OCI-LY3 (cell line): ENCODE measurements at regions not wholly inside any gene's neighbourhood (a gene's known extent, or its start where the extent isn't known, plus 50 kb on each side); places are given as distances from the start of the nearest gene placed in this dataset.

Experiments used
- H2AFZ ChIP-seq: fragments of 200-600, 300-600 bp; shearing (Covaris generic); 2 replicates; pipeline ENCODE4 v1.6.0; 2014; ENCODE audit warnings: antibody characterized with exemption, low read depth, low read length
- H3K27ac ChIP-seq: fragments of 200-600, 300-600 bp; sonication (generic); 2 replicates; pipeline ENCODE4 v1.5.1; 2014; ENCODE audit warnings: mild to moderate bottlenecking, low read length, moderate library complexity, mixed read lengths
- H3K27me3 ChIP-seq: fragments of 200-600, 300-600 bp; sonication (generic); 2 replicates; pipeline ENCODE4 v1.6.1; 2014; ENCODE audit warnings: low read depth, low read length, mixed read lengths
- H3K36me3 ChIP-seq: fragments of 200-600, 300-600 bp; sonication (generic); replicated peaks from 2 replicates; pipeline ENCODE3; 2014; ENCODE audit warnings: low read depth, low read length, mixed read lengths
- H3K4me1 ChIP-seq: fragments of 300-600, 200-600 bp; sonication (generic); 2 replicates; pipeline ENCODE4 v1.6.1; 2014; ENCODE audit warnings: low read length, mixed read lengths
- H3K4me2 ChIP-seq: fragments of 200-600, 300-600 bp; sonication (generic); 2 replicates; pipeline ENCODE4 v1.6.1; 2014; ENCODE audit warnings: low read length, mixed read lengths
- H3K4me3 ChIP-seq: fragments of 300-600, 200-600 bp; sonication (generic); 2 replicates; pipeline ENCODE4 v1.5.1; 2014; ENCODE audit warnings: antibody characterized with exemption, mild to moderate bottlenecking, low read length, moderate library complexity
- H3K79me2 ChIP-seq: fragments of 300-600, 200-600 bp; shearing (Covaris generic); 2 replicates; pipeline ENCODE4 v1.6.1; 2014; ENCODE audit warnings: mild to moderate bottlenecking, low read length, mixed read lengths
- H3K9ac ChIP-seq: fragments of 300-600, 200-600 bp; shearing (Covaris generic); 2 replicates; pipeline ENCODE4 v1.6.0; 2014; ENCODE audit warnings: mild to moderate bottlenecking, low read length, moderate library complexity
- H3K9me3 ChIP-seq: fragments of 200-600, 300-600 bp; shearing (Covaris generic); 2 replicates; pipeline ENCODE4 v1.6.1; 2014; ENCODE audit warnings: low read length, mixed read lengths; ENCODE audit not compliant: insufficient read depth
- H4K20me1 ChIP-seq: fragments of 200-600, 300-600 bp; sonication (generic); 2 replicates; pipeline ENCODE4 v1.6.1; 2016; ENCODE audit warnings: low read length, mixed read lengths; ENCODE audit not compliant: insufficient read depth
- EZH2phosphoT487 ChIP-seq: fragments of 200-600 bp; shearing (Covaris generic); IDR thresholded peaks from 2 replicates; pipeline ENCODE4 v1.6.1; 2018; ENCODE audit warnings: antibody characterized with exemption, mixed run types, low read depth
- TF ChIP-seq, protein P1 (sequence below): fragments of 200-600, 300-600 bp; sonication (generic); IDR thresholded peaks from 2 replicates; pipeline ENCODE4 v1.5.1; 2014; ENCODE audit warnings: antibody characterized with exemption, low read length, low read depth

DNA sequence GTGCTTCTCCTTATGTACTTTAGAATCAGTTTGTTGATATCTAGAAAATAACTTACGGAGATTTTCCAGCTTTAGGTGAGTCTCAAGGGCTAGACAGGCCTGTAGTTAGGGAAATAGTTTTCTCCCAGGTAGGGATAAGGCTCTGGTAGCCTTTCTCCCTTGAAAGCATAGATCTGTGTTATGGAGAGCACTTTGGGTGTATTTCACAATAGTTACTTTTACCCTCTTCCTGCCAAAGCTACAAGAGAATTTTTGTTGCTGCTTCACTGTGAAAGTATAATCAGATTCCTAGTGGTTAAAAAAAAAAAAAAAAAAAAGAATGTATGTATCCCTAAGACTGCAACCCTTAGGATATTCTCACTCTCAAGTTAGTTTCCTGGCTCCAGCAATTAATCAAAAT lies 267.5 kb downstream of the PIK3C3 start:
- H4K20me1 ChIP-seq = no peaks in the 10 kb centered on the region
- no peak overlapping the region for H3K27ac ChIP-seq
- no peak overlapping the region for H2AFZ ChIP-seq
- no peaks in the 10 kb centered on the region for H3K4me1 ChIP-seq
- H3K36me3 ChIP-seq = no peaks in the 10 kb centered on the region
- peaks cover 6% of the 10 kb centered on the region; the same call in 1 of the 2 replicates for H3K9me3 ChIP-seq
- H3K79me2 ChIP-seq = no peaks in the 10 kb centered on the region
- no peak overlapping the region for H3K9ac ChIP-seq
- H3K4me2 ChIP-seq = no peak overlapping the region
- H3K4me3 ChIP-seq = no peak overlapping the region
- TF ChIP-seq EZH2phosphoT487 = no peak
- TF ChIP-seq, protein P1, sequence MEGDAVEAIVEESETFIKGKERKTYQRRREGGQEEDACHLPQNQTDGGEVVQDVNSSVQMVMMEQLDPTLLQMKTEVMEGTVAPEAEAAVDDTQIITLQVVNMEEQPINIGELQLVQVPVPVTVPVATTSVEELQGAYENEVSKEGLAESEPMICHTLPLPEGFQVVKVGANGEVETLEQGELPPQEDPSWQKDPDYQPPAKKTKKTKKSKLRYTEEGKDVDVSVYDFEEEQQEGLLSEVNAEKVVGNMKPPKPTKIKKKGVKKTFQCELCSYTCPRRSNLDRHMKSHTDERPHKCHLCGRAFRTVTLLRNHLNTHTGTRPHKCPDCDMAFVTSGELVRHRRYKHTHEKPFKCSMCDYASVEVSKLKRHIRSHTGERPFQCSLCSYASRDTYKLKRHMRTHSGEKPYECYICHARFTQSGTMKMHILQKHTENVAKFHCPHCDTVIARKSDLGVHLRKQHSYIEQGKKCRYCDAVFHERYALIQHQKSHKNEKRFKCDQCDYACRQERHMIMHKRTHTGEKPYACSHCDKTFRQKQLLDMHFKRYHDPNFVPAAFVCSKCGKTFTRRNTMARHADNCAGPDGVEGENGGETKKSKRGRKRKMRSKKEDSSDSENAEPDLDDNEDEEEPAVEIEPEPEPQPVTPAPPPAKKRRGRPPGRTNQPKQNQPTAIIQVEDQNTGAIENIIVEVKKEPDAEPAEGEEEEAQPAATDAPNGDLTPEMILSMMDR = no peak
- no peaks in the 10 kb centered on the region for H3K27me3 ChIP-seq

DNA sequence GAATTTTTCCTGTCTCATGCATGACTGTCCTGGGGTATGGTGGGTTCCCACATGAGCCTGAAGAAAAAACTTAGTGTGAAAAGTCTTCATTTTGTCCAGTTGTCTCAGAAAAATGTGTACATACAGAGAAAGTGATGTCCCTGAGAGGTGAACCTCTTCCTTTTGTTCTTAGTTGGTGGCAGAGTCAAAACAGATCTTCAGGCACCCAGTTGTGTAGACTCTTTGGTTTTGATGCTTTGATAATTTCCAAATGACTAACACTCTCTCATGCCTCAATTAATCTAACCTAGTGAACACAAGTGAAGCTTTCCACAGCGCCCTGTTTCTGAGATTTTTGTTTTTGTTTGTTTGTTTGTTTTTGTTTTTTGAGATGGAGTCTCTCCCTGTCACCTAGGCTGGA lies 273.5 kb downstream of the PIK3C3 start:
- TF ChIP-seq EZH2phosphoT487 = no peak
- TF ChIP-seq, protein P1 = no peak
- no peak overlapping the region for H3K9ac ChIP-seq
- H3K36me3 ChIP-seq = peaks cover 8% of the 10 kb centered on the region

DNA sequence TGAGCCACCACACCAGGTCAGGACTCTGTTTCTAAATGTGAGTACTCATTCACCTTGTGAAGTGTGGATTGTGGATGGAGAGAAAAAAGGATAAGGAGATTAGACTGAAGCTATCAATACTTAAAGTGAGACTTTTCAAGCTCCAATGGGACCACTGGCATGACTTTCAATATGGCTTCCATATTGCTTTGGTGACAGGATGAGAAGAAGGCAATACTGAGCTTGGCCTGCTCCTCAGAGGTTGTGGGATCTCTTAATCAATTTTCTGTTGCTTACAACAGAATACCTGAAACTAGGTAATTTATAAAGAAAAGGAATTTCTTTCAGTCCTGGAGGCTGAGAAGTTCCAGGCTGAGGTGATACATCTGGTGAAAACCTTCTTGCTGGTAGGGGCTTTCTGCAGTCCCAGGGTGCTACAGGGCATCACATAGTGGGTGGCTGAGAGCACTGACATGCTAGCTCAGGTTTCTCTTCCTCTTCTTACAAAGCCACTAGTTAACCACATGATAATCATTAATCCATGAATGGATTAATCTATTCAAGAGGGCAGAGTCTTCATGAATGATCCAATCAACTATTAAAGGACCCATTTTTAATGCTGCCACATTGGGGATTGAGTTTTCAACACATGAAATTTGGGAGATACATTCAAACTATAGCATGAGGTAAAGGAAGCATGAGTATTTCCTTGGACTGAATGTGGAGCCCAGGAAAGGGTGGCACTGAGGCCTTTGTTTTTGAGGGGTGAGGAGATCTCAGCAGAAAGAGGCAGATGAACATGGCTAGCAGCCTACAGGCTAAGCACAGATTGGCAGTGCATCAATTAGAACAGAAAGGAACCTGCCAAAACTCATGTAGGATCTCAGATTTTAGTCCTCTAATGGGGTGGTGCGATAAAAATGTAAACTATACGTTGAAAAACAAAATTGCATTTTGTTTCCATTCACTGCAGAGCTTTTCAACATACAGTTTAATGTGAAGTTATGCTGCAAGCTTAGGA lies 274.5 kb downstream of the PIK3C3 start:
- H3K36me3 ChIP-seq = peaks cover 8% of the 10 kb centered on the region
- 0 out of 2 replicates have a peak, but pooled peaks cover 3% of the 10 kb centered on the region for H3K9me3 ChIP-seq
- H2AFZ ChIP-seq = 0 out of 2 replicates have a peak overlapping the region, but pooled peaks have one; percentile 19
- peak overlapping the region; percentile 36 for H3K27ac ChIP-seq
- no peaks in the 10 kb centered on the region for H4K20me1 ChIP-seq
- TF ChIP-seq, protein P1 = peak; percentile 15; the same call in 1 of the 2 replicates
- no peak for TF ChIP-seq EZH2phosphoT487
- peak overlapping the region; percentile 20 for H3K4me2 ChIP-seq
- no peak overlapping the region for H3K4me3 ChIP-seq
- no peaks in the 10 kb centered on the region for H3K79me2 ChIP-seq
- peaks cover 21% of the 10 kb centered on the region for H3K4me1 ChIP-seq
- no peaks in the 10 kb centered on the region for H3K27me3 ChIP-seq
- H3K9ac ChIP-seq = no peak overlapping the region

More for the DNA sequence above, 273.5 kb downstream of the PIK3C3 start:
- 0 out of 2 replicates have a peak, but pooled peaks cover 3% of the 10 kb centered on the region for H3K9me3 ChIP-seq
- no peaks in the 10 kb centered on the region for H3K27me3 ChIP-seq
- H3K4me2 ChIP-seq = no peak overlapping the region
- no peak overlapping the region for H3K4me3 ChIP-seq
- no peak overlapping the region for H3K27ac ChIP-seq
- no peaks in the 10 kb centered on the region for H3K79me2 ChIP-seq
- H4K20me1 ChIP-seq = no peaks in the 10 kb centered on the region
- H2AFZ ChIP-seq = no peak overlapping the region
- peaks cover 21% of the 10 kb centered on the region for H3K4me1 ChIP-seq

DNA sequence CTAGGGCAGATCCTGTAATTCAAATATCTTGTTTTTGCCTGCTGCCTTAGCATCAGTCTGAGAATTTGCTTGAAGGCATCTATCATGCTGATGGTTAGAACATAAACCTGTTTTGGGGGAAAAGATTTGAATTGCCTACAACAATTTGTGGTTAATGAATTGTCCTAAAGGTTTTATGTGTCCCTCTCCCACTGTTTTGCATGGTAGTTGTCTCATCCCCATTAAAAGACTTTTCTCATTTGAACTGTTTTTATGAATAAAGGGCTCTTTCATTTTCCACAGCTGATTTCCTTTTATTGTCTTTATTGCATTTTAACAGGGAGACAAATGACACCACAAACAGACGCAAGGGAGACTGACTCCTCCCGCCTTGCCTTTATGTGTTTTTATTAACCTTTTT lies 275.6 kb downstream of the PIK3C3 start:
- Histone ChIP-seq H3K27ac (no peak overlapping the region), H3K79me2 (no peaks in the 10 kb centered on the region), H3K4me3 (no peak overlapping the region), H3K4me2 (no peak overlapping the region), H3K9ac (no peak overlapping the region), H4K20me1 (no peaks in the 10 kb centered on the region), H3K9me3 (0 out of 2 replicates have a peak, but pooled peaks cover 3% of the 10 kb centered on the region), H3K4me1 (peaks cover 21% of the 10 kb centered on the region), H3K36me3 (peaks cover 8% of the 10 kb centered on the region), H3K27me3 (no peaks in the 10 kb centered on the region), H2AFZ (no peak overlapping the region)
- no peak for TF ChIP-seq EZH2phosphoT487
- TF ChIP-seq, protein P1 = no peak
